ENCODE measurements at regions not wholly inside any gene's neighbourhood (a gene's known extent, or its start where the extent isn't known, plus 50 kb on each side); places are given as distances from the start of the nearest gene placed in this dataset.
"Not testable (repeated sequence)": the region's sequence is repeated elsewhere in the genome, so short reads cannot be mapped to it uniquely, and the experiment has no call there.

- WGBS, 2 experiments (ENCODE audit: extremely low coverage in 1 of 2, insufficient coverage in 1 of 2, insufficient read length in 1 of 2, insufficient replicate concordance in 2 of 2, low coverage in 1 of 2, low lambda C conversion rate in 2 of 2, missing lambda C conversion rate in 1 of 2) = 72% methylated on average over 2 of the region's 2 CpGs; no CpG with 5 or more reads in 1 of the 2 experiments
- H4K20me1 ChIP-seq (replicated peaks in 1 of 2; ENCODE audit: control insufficient read depth in 1 of 2, insufficient read depth in 2 of 2, low read length in 2 of 2); H3K23me2 ChIP-seq (ENCODE audit: low read depth, low read length); H3K79me1 ChIP-seq (ENCODE audit: low read depth, low read length); H2BK15ac ChIP-seq (ENCODE audit: low read length); H2AFZ ChIP-seq (ENCODE audit: low read length); H3K14ac ChIP-seq (ENCODE audit: insufficient read length); H3K23ac ChIP-seq (ENCODE audit: insufficient read length); DNase-seq (ENCODE audit: low read depth in 1 of 2, low spot score in 2 of 2); POLR2A ChIA-PET (ENCODE audit: partially characterized antibody); H3K79me2 ChIP-seq (ENCODE audit: control insufficient read depth in 1 of 2, insufficient read depth in 2 of 2, low read length in 2 of 2); H2BK12ac ChIP-seq (ENCODE audit: low read depth, low read length); CTCF ChIA-PET (ENCODE audit: partially characterized antibody); H3K4ac ChIP-seq (replicated peaks; ENCODE audit: insufficient read length, low read depth, low read length); H2BK5ac ChIP-seq (ENCODE audit: low read depth, low read length); H3K18ac ChIP-seq (ENCODE audit: extremely low read depth, low read length); H3K36me3 ChIP-seq (ENCODE audit: control insufficient read depth in 2 of 4, insufficient read depth in 4 of 4, low read length in 3 of 4); H2BK20ac ChIP-seq (ENCODE audit: low read length); H2AK5ac ChIP-seq (ENCODE audit: low read depth, low read length); H3K27ac ChIP-seq (ENCODE audit: low read depth, low read length); H3K4me2 ChIP-seq (ENCODE audit: insufficient read depth in 1 of 2, low read depth in 2 of 2, low read length in 2 of 2); H3K4me1 ChIP-seq (replicated peaks in 1 of 4; ENCODE audit: control insufficient read depth in 3 of 4, insufficient read depth in 4 of 4, low read length in 3 of 4); H3K56ac ChIP-seq (replicated peaks; ENCODE audit: insufficient read length, low read depth, low read length); H3K4me3 ChIP-seq (ENCODE audit: extremely low read depth in 1 of 4, insufficient read depth in 2 of 4, low read depth in 3 of 4, low read length in 4 of 4); FAIRE-seq; H4K5ac ChIP-seq (ENCODE audit: insufficient read length, low read depth, low read length); H3K9ac ChIP-seq (replicated peaks in 1 of 4; ENCODE audit: extremely low read depth in 1 of 4, low read depth in 3 of 4, low read length in 3 of 4); H4K91ac ChIP-seq (replicated peaks; ENCODE audit: insufficient read length, low read length); H3K9me3 ChIP-seq (ENCODE audit: insufficient read depth in 2 of 2, low read depth in 1 of 2, low read length in 1 of 2); H2BK120ac ChIP-seq (replicated peaks; ENCODE audit: low read depth, low read length); H3K27me3 ChIP-seq (replicated peaks in 1 of 4; ENCODE audit: control insufficient read depth in 3 of 4, extremely low read depth in 1 of 4, insufficient read depth in 3 of 4, low read length in 3 of 4); H4K8ac ChIP-seq (ENCODE audit: extremely low read depth, insufficient read depth, low read length): not testable (repeated sequence)
Measured at GRCh38 chr16:33734650-33735049, 275.2 kb downstream of the TP53TG3F start.

GRCh38 chr16:33766869-33767765 is 307.7 kb downstream of the TP53TG3F start:
- H3K9me3 ChIP-seq (ENCODE audit: insufficient read depth in 2 of 2, low read depth in 1 of 2, low read length in 1 of 2) = peaks cover 0 to 33% of the 10 kb centered on the region in 2 experiments; a peak in 1 of 4 replicates
- H3K4me1 ChIP-seq (replicated peaks in 1 of 4; ENCODE audit: control insufficient read depth in 3 of 4, insufficient read depth in 4 of 4, low read length in 3 of 4); H3K23ac ChIP-seq (ENCODE audit: insufficient read length); H2BK120ac ChIP-seq (replicated peaks; ENCODE audit: low read depth, low read length); H2BK12ac ChIP-seq (ENCODE audit: low read depth, low read length); H2BK5ac ChIP-seq (ENCODE audit: low read depth, low read length); H3K23me2 ChIP-seq (ENCODE audit: low read depth, low read length); H3K4me2 ChIP-seq (ENCODE audit: insufficient read depth in 1 of 2, low read depth in 2 of 2, low read length in 2 of 2); H4K8ac ChIP-seq (ENCODE audit: extremely low read depth, insufficient read depth, low read length); H3K4ac ChIP-seq (replicated peaks; ENCODE audit: insufficient read length, low read depth, low read length); H3K9ac ChIP-seq (replicated peaks in 1 of 4; ENCODE audit: extremely low read depth in 1 of 4, low read depth in 3 of 4, low read length in 3 of 4); POLR2A ChIA-PET (ENCODE audit: partially characterized antibody); DNase-seq (ENCODE audit: low read depth in 1 of 2, low spot score in 2 of 2); H3K27ac ChIP-seq (ENCODE audit: low read depth, low read length); H4K20me1 ChIP-seq (replicated peaks in 1 of 2; ENCODE audit: control insufficient read depth in 1 of 2, insufficient read depth in 2 of 2, low read length in 2 of 2); H2BK15ac ChIP-seq (ENCODE audit: low read length); FAIRE-seq; H3K79me1 ChIP-seq (ENCODE audit: low read depth, low read length); H2AK5ac ChIP-seq (ENCODE audit: low read depth, low read length); CTCF ChIA-PET (ENCODE audit: partially characterized antibody); H3K36me3 ChIP-seq (ENCODE audit: control insufficient read depth in 2 of 4, insufficient read depth in 4 of 4, low read length in 3 of 4); H4K5ac ChIP-seq (ENCODE audit: insufficient read length, low read depth, low read length); H4K91ac ChIP-seq (replicated peaks; ENCODE audit: insufficient read length, low read length); H3K18ac ChIP-seq (ENCODE audit: extremely low read depth, low read length); H3K14ac ChIP-seq (ENCODE audit: insufficient read length); H2AFZ ChIP-seq (ENCODE audit: low read length); H3K4me3 ChIP-seq (ENCODE audit: extremely low read depth in 1 of 4, insufficient read depth in 2 of 4, low read depth in 3 of 4, low read length in 4 of 4); H3K56ac ChIP-seq (replicated peaks; ENCODE audit: insufficient read length, low read depth, low read length); H3K79me2 ChIP-seq (ENCODE audit: control insufficient read depth in 1 of 2, insufficient read depth in 2 of 2, low read length in 2 of 2); H2BK20ac ChIP-seq (ENCODE audit: low read length); H3K27me3 ChIP-seq (replicated peaks in 1 of 4; ENCODE audit: control insufficient read depth in 3 of 4, extremely low read depth in 1 of 4, insufficient read depth in 3 of 4, low read length in 3 of 4): not testable (repeated sequence)
- whole genome bisulfite sequencing, 2 experiments (ENCODE audit: extremely low coverage in 1 of 2, insufficient coverage in 1 of 2, insufficient read length in 1 of 2, insufficient replicate concordance in 2 of 2, low coverage in 1 of 2, low lambda C conversion rate in 2 of 2, missing lambda C conversion rate in 1 of 2) = 91% methylated on average over 9 of the region's 35 CpGs; no CpG with 5 or more reads in 1 of the 2 experiments
